Activated naive CD4-positive, alpha-beta T cell treated with anti-CD3 and anti-CD28 coated beads for 36 hours (primary cell): ENCODE measurements at regions not wholly inside any gene's neighbourhood (a gene's known extent, or its start where the extent isn't known, plus 50 kb on each side); places are given as distances from the start of the nearest gene placed in this dataset.
A peak's percentile ranks its signal among the peaks of the same experiment; 100 is the strongest.

Experiments used
- CTCF ChIA-PET: fragments of 350-600 bp; sonication (Branson Sonifier 250); formaldehyde crosslinking; loops from one replicate; lab custom pipeline; 2021; ENCODE audit warnings: antibody characterized with exemption; lab: Charles Lee
- DNase-seq: peaks from one replicate; pipeline ENCODE4 v3.0.0-alpha.2; 2020
- H3K27ac Mint-ChIP-seq: one replicate; pipeline ENCODE4 v1.8.0; 2021; ENCODE audit warnings: mild to moderate bottlenecking, mixed read lengths
- H3K27me3 Mint-ChIP-seq: one replicate; pipeline ENCODE4 v1.8.0; 2021; ENCODE audit warnings: low read depth, mixed read lengths
- H3K36me3 Mint-ChIP-seq: one replicate; pipeline ENCODE4 v1.8.0; 2021; ENCODE audit warnings: low read depth, mixed read lengths
- H3K4me1 Mint-ChIP-seq: one replicate; pipeline ENCODE4 v1.8.0; 2021; ENCODE audit warnings: low read depth, mixed read lengths
- H3K4me3 Mint-ChIP-seq: one replicate; pipeline ENCODE4 v1.8.0; 2021; ENCODE audit warnings: mild to moderate bottlenecking, moderate library complexity, mixed read lengths
- H3K9me3 Mint-ChIP-seq: one replicate; pipeline ENCODE4 v1.8.0; 2021; ENCODE audit warnings: mixed read lengths
- intact Hi-C: fragments of 100-400 bp; cut with micrococcal nuclease; formaldehyde crosslinking; loops from one replicate; pipeline ENCODE4 v1.15.1; 2023

- Mint-ChIP-seq H3K36me3 (no peaks in the 10 kb centered on the region), H3K4me1 (peaks cover 33% of the 10 kb centered on the region), H3K9me3 (no peaks in the 10 kb centered on the region), H3K4me3 (no peak overlapping the region), H3K27ac (no peak overlapping the region), H3K27me3 (no peaks in the 10 kb centered on the region)
- CTCF ChIA-PET, result interaction anchor here (1.7 kb wide), 1 partner anchor 47 kb away, joined by 6 read pairs; no protein-coding TSS in a partner anchor
- intact Hi-C loops, result no loop called here
- no peak for DNase-seq
Observed at GRCh38 chr14:62079038-62079437, 316.8 kb downstream of the SNAPC1 start.

- peaks cover 4% of the 10 kb centered on the region for H3K9me3 Mint-ChIP-seq
Observed at GRCh38 chr14:62081012-62081612, 318.9 kb downstream of the SNAPC1 start.

GRCh38 chr14:62081951-62082350, 319.7 kb downstream of the SNAPC1 start:
- H3K4me3 Mint-ChIP-seq, result no peak overlapping the region
- CTCF ChIA-PET, result interaction anchor here (0.6 kb wide), 1 partner anchor 285 kb away, joined by 3 read pairs; no protein-coding TSS in a partner anchor
- no peaks in the 10 kb centered on the region for H3K27me3 Mint-ChIP-seq
- intact Hi-C loops, result no loop called here
- peaks cover 29% of the 10 kb centered on the region for H3K4me1 Mint-ChIP-seq
- peak; percentile 27 for DNase-seq
- peaks cover 1% of the 10 kb centered on the region for H3K36me3 Mint-ChIP-seq
- H3K27ac Mint-ChIP-seq, result no peak overlapping the region
- H3K9me3 Mint-ChIP-seq, result peaks cover 4% of the 10 kb centered on the region

More at GRCh38 chr14:62081012-62081612, 318.9 kb downstream of the SNAPC1 start:
- peaks cover 33% of the 10 kb centered on the region for H3K4me1 Mint-ChIP-seq
- no peak overlapping the region for H3K27ac Mint-ChIP-seq
- no peak overlapping the region for H3K4me3 Mint-ChIP-seq
- H3K36me3 Mint-ChIP-seq, result peaks cover 1% of the 10 kb centered on the region
- CTCF ChIA-PET, result interaction anchor here (1.3 kb wide), 1 partner anchor 45 kb away, joined by 3 read pairs; no protein-coding TSS in a partner anchor
- no peaks in the 10 kb centered on the region for H3K27me3 Mint-ChIP-seq
- DNase-seq, result no peak
- intact Hi-C loops, result no loop called here

- intact Hi-C loops, result no loop called here
- CTCF ChIA-PET, result no interaction called here
- H3K4me3 Mint-ChIP-seq, result no peak overlapping the region
- peaks cover 1% of the 10 kb centered on the region for H3K36me3 Mint-ChIP-seq
- peaks cover 4% of the 10 kb centered on the region for H3K9me3 Mint-ChIP-seq
- peaks cover 21% of the 10 kb centered on the region for H3K4me1 Mint-ChIP-seq
- H3K27ac Mint-ChIP-seq, result no peak overlapping the region
- H3K27me3 Mint-ChIP-seq, result no peaks in the 10 kb centered on the region
- no peak for DNase-seq
Observed at GRCh38 chr14:62082779-62083178, 320.6 kb downstream of the SNAPC1 start.

- no peaks in the 10 kb centered on the region for H3K27me3 Mint-ChIP-seq
- H3K9me3 Mint-ChIP-seq, result peaks cover 4% of the 10 kb centered on the region
- no peak overlapping the region for H3K4me3 Mint-ChIP-seq
- intact Hi-C loops, result no loop called here
- H3K36me3 Mint-ChIP-seq, result peaks cover 1% of the 10 kb centered on the region
- CTCF ChIA-PET, result no interaction called here
- peaks cover 12% of the 10 kb centered on the region for H3K4me1 Mint-ChIP-seq
- H3K27ac Mint-ChIP-seq, result no peak overlapping the region
- no peak for DNase-seq
Observed at GRCh38 chr14:62084020-62084419, 321.8 kb downstream of the SNAPC1 start.

- Mint-ChIP-seq H3K4me3 (no peak overlapping the region), H3K4me1 (no peaks in the 10 kb centered on the region), H3K27ac (no peak overlapping the region), H3K9me3 (peaks cover 7% of the 10 kb centered on the region), H3K36me3 (peaks cover 1% of the 10 kb centered on the region), H3K27me3 (no peaks in the 10 kb centered on the region)
- DNase-seq, result no peak
- intact Hi-C loops, result no loop called here
- CTCF ChIA-PET, result no interaction called here
Observed at GRCh38 chr14:62087191-62087590, 325.0 kb downstream of the SNAPC1 start.

GRCh38 chr14:62093736-62094135, 331.5 kb downstream of the SNAPC1 start:
- intact Hi-C loops, result no loop called here
- Mint-ChIP-seq H3K4me1 (no peaks in the 10 kb centered on the region), H3K27me3 (peaks cover 2% of the 10 kb centered on the region), H3K36me3 (no peaks in the 10 kb centered on the region), H3K4me3 (no peak overlapping the region), H3K27ac (no peak overlapping the region), H3K9me3 (peaks cover 5% of the 10 kb centered on the region)
- no peak for DNase-seq
- CTCF ChIA-PET, result no interaction called here

GRCh38 chr14:62097072-62097471, 334.9 kb downstream of the SNAPC1 start:
- Mint-ChIP-seq H3K27ac (no peak overlapping the region), H3K4me1 (no peaks in the 10 kb centered on the region), H3K9me3 (peaks cover 2% of the 10 kb centered on the region), H3K36me3 (no peaks in the 10 kb centered on the region), H3K27me3 (peaks cover 7% of the 10 kb centered on the region), H3K4me3 (no peak overlapping the region)
- CTCF ChIA-PET, result no interaction called here
- intact Hi-C loops, result no loop called here
- DNase-seq, result no peak

GRCh38 chr14:62097824-62098223, 335.6 kb downstream of the SNAPC1 start:
- no peak overlapping the region for H3K27ac Mint-ChIP-seq
- intact Hi-C loops, result no loop called here
- CTCF ChIA-PET, result no interaction called here
- no peaks in the 10 kb centered on the region for H3K36me3 Mint-ChIP-seq
- H3K9me3 Mint-ChIP-seq, result peaks cover 2% of the 10 kb centered on the region
- no peak for DNase-seq
- no peak overlapping the region for H3K4me3 Mint-ChIP-seq
- H3K4me1 Mint-ChIP-seq, result no peaks in the 10 kb centered on the region
- H3K27me3 Mint-ChIP-seq, result peaks cover 7% of the 10 kb centered on the region

GRCh38 chr14:62098357-62098756, 336.1 kb downstream of the SNAPC1 start:
- no peak for DNase-seq
- H3K4me1 Mint-ChIP-seq, result no peaks in the 10 kb centered on the region
- CTCF ChIA-PET, result no interaction called here
- peaks cover 2% of the 10 kb centered on the region for H3K9me3 Mint-ChIP-seq
- H3K27ac Mint-ChIP-seq, result no peak overlapping the region
- intact Hi-C loops, result no loop called here
- no peak overlapping the region for H3K4me3 Mint-ChIP-seq
- no peaks in the 10 kb centered on the region for H3K36me3 Mint-ChIP-seq
- H3K27me3 Mint-ChIP-seq, result peaks cover 7% of the 10 kb centered on the region

- no peaks in the 10 kb centered on the region for H3K4me1 Mint-ChIP-seq
- H3K27ac Mint-ChIP-seq, result no peak overlapping the region
- no peak for DNase-seq
- H3K4me3 Mint-ChIP-seq, result no peak overlapping the region
- H3K9me3 Mint-ChIP-seq, result peaks cover 2% of the 10 kb centered on the region
- CTCF ChIA-PET, result no interaction called here
- H3K27me3 Mint-ChIP-seq, result peaks cover 5% of the 10 kb centered on the region
- no peaks in the 10 kb centered on the region for H3K36me3 Mint-ChIP-seq
- intact Hi-C loops, result no loop called here
Observed at GRCh38 chr14:62099091-62099490, 336.9 kb downstream of the SNAPC1 start.

GRCh38 chr14:62101189-62101588, 339.0 kb downstream of the SNAPC1 start:
- H3K4me1 Mint-ChIP-seq, result no peaks in the 10 kb centered on the region
- no peak overlapping the region for H3K27ac Mint-ChIP-seq
- no peaks in the 10 kb centered on the region for H3K36me3 Mint-ChIP-seq
- H3K4me3 Mint-ChIP-seq, result no peak overlapping the region
- DNase-seq, result no peak
- no peaks in the 10 kb centered on the region for H3K9me3 Mint-ChIP-seq
- peaks cover 7% of the 10 kb centered on the region for H3K27me3 Mint-ChIP-seq
- intact Hi-C loops, result loop anchor here (1.0 kb wide), 1 partner anchor 167 kb away; no protein-coding TSS in a partner anchor
- CTCF ChIA-PET, result no interaction called here

- Mint-ChIP-seq H3K4me1 (no peaks in the 10 kb centered on the region), H3K36me3 (no peaks in the 10 kb centered on the region), H3K27me3 (peaks cover 7% of the 10 kb centered on the region), H3K9me3 (no peaks in the 10 kb centered on the region), H3K27ac (no peak overlapping the region), H3K4me3 (no peak overlapping the region)
- no peak for DNase-seq
- CTCF ChIA-PET, result interaction anchor here (0.6 kb wide), 1 partner anchor 24 kb away, joined by 7 read pairs; no protein-coding TSS in a partner anchor
- intact Hi-C loops, result loop anchor here (1.0 kb wide), 1 partner anchor 168 kb away; no protein-coding TSS in a partner anchor
Observed at GRCh38 chr14:62101673-62102348, 339.6 kb downstream of the SNAPC1 start.
